HG02885 (cell line): ENCODE measurements at regions not wholly inside any gene's neighbourhood (a gene's known extent, or its start where the extent isn't known, plus 50 kb on each side); places are given as distances from the start of the nearest gene placed in this dataset.

Experiments used
- ATAC-seq: cut with Tn5 transposase; IDR thresholded peaks from one replicate; pipeline ENCODE4 v1.9.1; 2021; ENCODE audit warnings: mild to moderate bottlenecking; ENCODE audit not compliant: unreplicated experiment, poor library complexity

- ATAC-seq, result no peak
These were observed 150.1 kb upstream of the RPS6KA2 start for GRCh38 chr6:166777096-166777630.

GRCh38 chr6:166776571-166776970, 149.5 kb upstream of the RPS6KA2 start:
- ATAC-seq, result no peak

GRCh38 chr6:166775923-166776220, 148.8 kb upstream of the RPS6KA2 start:
- no peak for ATAC-seq

- ATAC-seq, result peak; percentile 59
These were observed 148.3 kb upstream of the RPS6KA2 start for GRCh38 chr6:166775180-166775922.

- no peak for ATAC-seq
These were observed 147.7 kb upstream of the RPS6KA2 start for GRCh38 chr6:166774770-166775169.

GRCh38 chr6:166774292-166774691, 147.2 kb upstream of the RPS6KA2 start:
- no peak for ATAC-seq

- no peak for ATAC-seq
These were observed 145.5 kb upstream of the RPS6KA2 start for GRCh38 chr6:166772518-166772917.

GRCh38 chr6:166771701-166772100, 144.7 kb upstream of the RPS6KA2 start:
- ATAC-seq, result no peak

GRCh38 chr6:166770216-166771116, 143.4 kb upstream of the RPS6KA2 start:
- no peak for ATAC-seq

GRCh38 chr6:166769648-166770047, 142.6 kb upstream of the RPS6KA2 start:
- ATAC-seq, result no peak

GRCh38 chr6:166768761-166769160, 141.7 kb upstream of the RPS6KA2 start:
- no peak for ATAC-seq

- ATAC-seq, result no peak
These were observed 140.2 kb upstream of the RPS6KA2 start for GRCh38 chr6:166767230-166767629.

- no peak for ATAC-seq
These were observed 139.7 kb upstream of the RPS6KA2 start for GRCh38 chr6:166766769-166767168.

GRCh38 chr6:166765234-166765541, 138.1 kb upstream of the RPS6KA2 start:
- ATAC-seq, result no peak

- no peak for ATAC-seq
These were observed 137.6 kb upstream of the RPS6KA2 start for GRCh38 chr6:166764473-166765233.

- no peak for ATAC-seq
These were observed 136.8 kb upstream of the RPS6KA2 start for GRCh38 chr6:166763606-166764472.

GRCh38 chr6:166761801-166762200, 134.8 kb upstream of the RPS6KA2 start:
- ATAC-seq, result no peak

- ATAC-seq, result no peak
These were observed 133.2 kb upstream of the RPS6KA2 start for GRCh38 chr6:166760288-166760687.

- no peak for ATAC-seq
These were observed 131.2 kb upstream of the RPS6KA2 start for GRCh38 chr6:166758136-166758704.
